Superior temporal gyrus (tissue), 1 donor: ENCODE measurements at regions not wholly inside any gene's neighbourhood (a gene's known extent, or its start where the extent isn't known, plus 50 kb on each side); places are given as distances from the start of the nearest gene placed in this dataset.

Experiments used
- DNase-seq: peaks from one replicate; pipeline ENCODE4 v3.0.0-alpha.2; 2016; ENCODE audit errors: extremely low spot score

DNA sequence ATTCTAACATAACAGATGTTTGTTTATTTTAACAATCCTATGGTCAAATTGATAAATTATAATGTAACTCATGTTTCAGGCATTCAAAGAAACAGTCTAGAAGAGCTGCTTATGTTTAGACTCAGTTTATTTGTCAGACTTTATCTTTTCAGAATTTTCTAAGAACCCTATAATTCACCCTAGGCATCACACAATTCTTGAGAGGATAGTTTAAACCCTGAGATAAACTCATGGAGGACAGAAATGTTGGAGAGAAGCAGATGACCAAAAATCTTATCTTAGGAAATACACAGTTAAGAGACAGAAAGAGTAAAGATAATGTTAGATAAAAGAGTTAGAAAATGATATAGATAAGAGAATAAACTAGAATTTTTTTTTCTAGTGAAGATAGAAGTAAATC lies 1185.7 kb upstream of the SLC10A2 start:
- no peak for DNase-seq

- DNase-seq: no peak
Observed at GRCh38 chr13:104246955-104247354, 1180.7 kb upstream of the SLC10A2 start.

GRCh38 chr13:104206450-104207044 lies 1140.3 kb upstream of the SLC10A2 start:
- no peak for DNase-seq

- no peak for DNase-seq
Observed at GRCh38 chr13:104204177-104204576, 1138.0 kb upstream of the SLC10A2 start.

- no peak for DNase-seq
Observed at GRCh38 chr13:104198801-104199200, 1132.6 kb upstream of the SLC10A2 start.

DNA sequence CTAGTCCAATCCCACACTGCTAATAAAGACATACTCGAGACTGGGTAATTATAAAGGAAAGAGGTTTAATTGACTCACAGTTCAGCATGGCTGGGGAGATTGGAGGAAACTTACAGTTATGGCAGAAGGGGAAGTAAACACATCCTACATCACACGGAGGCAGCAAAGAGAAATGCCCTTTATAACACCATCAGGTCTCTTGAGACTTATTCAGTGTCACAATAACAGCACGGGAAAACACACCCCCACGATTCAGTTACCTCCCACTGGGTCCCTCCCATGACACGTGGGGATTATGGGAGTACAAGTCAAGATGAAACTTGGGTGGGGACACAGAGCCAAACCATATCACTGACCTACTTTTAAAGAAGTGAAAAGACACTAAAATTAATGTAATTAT lies 1130.4 kb upstream of the SLC10A2 start:
- DNase-seq: no peak

DNA sequence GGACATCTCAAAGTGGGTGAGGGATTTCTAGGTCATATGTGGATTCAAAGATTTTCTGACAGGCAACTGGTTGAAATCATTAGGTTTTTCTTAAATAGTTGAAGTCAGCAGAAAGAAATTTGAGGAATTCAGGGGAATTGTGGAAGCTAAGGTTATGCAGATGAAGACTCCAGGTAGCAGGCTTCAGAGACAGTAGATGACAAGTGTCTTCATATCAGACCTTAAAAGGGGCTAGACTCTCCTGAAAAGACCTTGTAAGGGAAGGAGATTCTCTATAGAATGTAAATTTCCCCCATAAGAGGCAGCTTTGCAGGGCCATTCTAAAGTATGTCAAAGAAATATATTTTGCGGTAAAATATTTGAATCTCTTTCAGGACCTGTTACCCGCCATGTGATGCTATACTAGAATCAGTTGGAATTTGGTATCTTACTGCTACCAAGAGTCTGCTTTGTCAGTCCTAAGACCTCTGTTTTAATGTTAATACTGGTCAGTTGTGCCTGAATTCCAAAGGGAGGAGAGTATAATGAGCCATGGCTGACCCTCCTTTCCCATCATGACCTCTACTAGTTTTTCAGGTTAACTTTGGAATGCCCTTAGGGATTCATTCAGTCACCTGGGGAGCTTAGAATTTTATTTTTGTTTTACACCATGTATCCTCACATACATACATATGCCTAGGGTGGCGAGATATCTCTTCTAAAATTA lies 1115.5 kb upstream of the SLC10A2 start:
- no peak for DNase-seq

DNA sequence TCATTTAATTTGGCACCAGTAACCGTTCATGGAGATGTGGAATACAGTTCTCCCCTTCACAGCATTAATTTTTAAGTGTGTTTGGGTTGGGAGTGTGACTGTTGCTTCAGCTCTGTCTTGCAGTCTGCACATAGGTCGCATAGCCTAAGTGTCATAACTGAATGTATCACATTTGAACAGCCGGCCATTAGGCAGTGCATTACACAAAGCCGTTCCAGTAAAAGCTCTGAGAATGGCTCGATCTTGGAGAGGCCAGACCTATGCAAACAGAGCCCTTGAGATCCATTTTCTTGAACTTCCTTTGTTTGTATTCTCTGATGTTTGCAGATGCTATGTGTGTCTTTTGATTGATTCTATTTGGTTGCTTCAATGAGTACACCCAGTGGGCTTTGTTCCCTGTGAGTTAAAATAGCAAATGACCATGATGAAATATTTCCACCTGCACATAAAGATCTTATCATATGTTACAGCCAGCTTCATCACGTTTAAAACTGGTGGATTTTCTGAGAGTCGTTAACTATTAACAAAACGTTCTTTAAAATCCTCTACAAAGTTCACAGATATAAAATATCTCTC lies 1104.9 kb upstream of the SLC10A2 start:
- no peak for DNase-seq

- DNase-seq: no peak
Observed at GRCh38 chr13:104163866-104164630, 1097.8 kb upstream of the SLC10A2 start.

DNA sequence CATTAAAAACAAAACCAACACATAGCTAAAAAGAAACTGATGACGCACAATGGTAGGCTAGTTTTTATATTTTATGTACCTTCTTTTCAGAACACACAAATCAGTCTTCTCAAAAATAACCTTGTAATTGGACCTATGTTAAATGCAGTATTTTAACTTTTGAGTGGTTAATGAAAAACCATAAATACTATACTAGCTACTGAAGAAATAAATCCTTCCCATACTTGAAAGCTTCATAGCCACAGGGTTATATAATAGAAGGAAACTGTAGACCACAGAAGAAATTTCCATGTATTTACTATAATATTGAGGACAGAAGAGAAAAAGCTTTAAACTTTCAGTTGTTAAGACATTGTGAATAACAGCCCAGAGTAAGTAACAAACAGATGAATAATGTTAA lies 1094.3 kb upstream of the SLC10A2 start:
- DNase-seq: no peak

- DNase-seq: no peak
Observed at GRCh38 chr13:104143760-104144416, 1077.7 kb upstream of the SLC10A2 start.

DNA sequence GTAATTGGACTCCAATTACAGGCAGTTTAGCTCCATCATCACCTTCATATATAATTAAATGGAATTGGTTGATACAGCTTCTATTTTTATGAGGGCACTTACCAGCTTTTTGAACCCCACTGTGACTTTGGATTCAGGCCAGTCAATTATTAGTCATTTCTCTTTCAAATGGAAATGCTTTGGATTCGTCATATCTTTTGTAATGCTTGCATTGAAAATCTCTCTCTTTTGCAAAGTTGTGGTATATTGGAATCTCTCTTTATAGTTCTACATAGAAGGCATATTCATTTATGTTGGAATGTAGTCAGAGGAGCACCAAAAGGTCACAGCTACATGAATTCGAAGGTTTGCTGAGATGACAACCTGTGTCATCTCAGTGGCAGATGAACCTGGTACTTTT lies 1074.3 kb upstream of the SLC10A2 start:
- no peak for DNase-seq

DNA sequence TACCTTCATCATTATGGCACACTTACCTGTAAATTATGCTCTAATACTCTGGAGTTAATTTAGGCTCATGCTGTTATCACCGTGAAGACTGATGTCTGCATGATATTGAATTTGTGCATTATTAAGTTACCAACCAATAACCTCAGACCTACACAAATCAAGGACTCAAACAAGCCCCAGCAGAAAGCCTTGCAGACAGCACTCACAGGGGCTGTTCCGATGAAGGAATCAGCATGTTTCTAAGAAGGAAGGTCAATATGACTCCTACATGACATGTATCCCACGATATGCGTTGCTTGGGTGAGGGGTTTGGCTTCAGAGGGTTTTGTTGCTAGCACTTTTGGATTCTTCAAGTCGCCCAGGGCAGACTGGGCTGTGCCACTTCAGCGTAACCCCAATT lies 1071.2 kb upstream of the SLC10A2 start:
- no peak for DNase-seq

DNA sequence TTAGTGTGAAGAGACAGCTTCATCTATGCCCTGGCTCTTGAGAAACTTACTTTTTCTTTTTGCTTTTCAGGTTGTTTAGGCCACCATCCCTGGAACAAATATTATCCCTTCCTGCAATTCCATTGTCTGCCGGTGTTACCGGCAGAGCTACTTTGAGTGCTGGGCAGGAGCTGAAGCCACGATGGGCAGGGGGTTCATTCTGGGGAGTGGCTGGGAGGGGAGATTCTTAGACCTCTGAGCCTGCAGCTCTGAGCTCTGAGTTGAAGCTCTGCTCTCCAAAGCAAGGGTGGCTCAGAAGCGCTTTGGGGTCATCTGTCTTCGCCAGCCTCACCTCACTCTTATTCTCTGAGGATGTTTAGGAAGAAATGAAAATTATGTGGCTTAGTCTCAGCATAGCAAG lies 1066.6 kb upstream of the SLC10A2 start:
- DNase-seq: no peak

DNA sequence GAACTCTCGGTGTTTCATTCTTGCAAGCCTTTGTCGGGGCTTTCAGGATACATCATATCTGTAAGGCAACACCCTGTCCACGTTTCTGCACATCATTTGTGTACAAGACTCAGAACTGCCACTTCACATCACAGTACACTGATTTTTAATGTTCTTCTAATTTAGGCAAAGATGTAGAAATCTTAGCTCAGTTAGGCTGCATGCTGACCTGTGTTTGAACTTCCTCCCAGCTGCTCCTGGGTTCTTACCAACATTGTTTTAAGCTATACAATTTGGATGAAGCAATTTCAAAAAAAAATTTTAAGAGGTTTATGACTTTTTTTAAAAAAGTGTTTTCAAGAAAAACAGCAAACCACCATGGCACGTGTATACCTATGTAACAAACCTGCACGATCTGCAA lies 1047.9 kb upstream of the SLC10A2 start:
- no peak for DNase-seq

DNA sequence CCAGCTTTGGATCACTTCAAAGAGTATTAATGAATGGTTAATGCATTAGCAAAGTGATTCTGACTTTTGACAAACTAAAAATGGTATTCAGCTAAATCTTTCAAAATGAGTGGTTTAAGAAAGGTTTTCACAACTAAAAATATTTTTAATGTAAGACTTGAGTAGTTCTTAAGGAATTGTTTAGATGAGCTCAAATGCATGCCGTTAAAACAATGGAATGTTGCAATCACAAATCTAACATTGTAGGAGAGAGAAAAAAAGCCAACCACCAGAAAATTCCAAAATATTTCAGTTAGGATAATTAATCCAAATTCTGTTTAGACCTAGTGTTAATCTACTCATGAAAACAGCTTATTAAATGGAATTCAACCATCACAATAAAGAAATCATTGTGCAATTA lies 1044.8 kb upstream of the SLC10A2 start:
- no peak for DNase-seq

- no peak for DNase-seq
Observed at GRCh38 chr13:104106705-104107393, 1040.6 kb upstream of the SLC10A2 start.

DNA sequence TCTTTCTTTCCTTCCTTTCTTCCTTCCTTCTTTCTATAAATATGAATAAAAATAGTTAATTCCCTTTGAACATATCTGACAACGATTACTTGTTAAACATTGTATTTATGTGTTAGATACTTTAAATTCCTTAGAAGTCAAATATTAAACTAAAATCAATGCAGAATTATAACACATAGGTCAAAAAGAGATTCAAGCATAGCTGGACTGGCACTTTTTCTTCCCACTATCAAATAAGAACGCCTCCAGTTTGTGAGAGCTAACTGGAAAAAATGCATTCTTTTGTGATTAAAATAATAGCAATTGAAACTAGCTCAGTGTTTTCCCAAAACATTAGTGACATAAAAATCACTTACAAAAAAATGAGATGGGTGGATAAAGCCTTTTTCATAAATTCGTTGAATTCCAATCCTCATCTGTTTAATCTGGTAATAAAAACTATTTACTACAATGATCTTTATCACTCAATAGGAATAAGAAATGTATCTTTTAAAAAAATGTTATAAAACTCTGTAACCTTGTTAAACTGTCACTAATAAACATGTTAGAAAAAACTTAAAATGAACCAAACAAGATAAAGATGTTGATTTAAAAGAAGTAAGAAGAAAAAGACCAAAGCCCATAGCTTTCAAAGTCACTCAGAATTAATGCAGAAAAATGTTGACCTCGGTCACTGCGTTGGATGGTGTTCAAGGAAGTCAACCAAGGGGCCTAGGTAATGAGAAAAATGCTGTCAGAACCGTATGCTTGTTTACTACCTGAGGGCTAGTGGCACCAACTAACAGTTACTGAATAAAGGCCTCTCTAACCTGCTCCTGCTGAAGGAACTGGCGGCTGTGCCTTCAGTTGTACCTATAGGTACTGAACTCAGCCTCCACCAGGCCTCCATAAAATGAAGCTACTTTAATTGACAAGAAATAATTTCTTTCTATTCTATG lies 1039.5 kb upstream of the SLC10A2 start:
- DNase-seq: no peak

DNA sequence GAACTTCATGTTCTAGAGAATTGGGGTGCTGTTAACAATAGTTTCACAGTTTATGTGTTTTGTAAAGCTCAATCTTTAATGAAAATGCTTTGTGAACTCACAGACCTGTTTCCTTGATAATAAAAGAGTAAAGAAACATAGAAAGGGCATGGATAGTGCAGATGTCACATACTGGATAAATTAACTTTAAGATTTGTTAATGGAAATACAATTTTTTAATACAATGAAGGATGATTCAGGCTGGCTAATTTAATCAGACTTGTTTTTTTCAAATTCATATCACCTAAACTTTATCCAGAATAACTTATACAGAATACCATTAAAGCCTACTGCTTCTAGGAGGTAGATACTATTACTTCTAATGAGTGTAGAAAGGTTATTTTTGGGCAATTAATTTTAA lies 1033.5 kb upstream of the SLC10A2 start:
- DNase-seq: no peak

DNA sequence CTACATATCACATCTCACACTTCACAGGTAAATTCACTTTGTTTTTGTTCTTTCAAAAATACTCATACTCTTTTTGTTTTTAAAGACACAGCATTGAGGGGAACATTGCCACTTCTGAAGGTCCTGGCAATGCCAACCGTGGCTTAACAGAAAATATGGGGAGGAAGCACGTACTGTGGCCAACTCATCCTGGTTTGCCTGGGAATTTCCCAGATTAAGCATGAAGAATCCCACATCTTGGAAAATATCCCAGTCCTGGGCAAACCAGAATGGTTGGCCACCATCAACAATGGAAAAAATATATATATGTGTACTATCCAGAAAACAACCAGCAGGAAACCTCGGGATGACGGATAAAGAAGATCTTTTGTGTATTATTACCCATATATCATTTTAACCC lies 1032.2 kb upstream of the SLC10A2 start:
- DNase-seq: no peak
